Adrenal gland (tissue), 9 donors: ENCODE measurements at regions not wholly inside any gene's neighbourhood (a gene's known extent, or its start where the extent isn't known, plus 50 kb on each side); places are given as distances from the start of the nearest gene placed in this dataset.

Experiments
- DNase-seq, 7 donors: peaks; one replicate each; pipeline ENCODE4 v3.0.0-alpha.2; 2019 to 2020
- H3K27ac ChIP-seq, 5 donors: fragments of 200-600 bp; sonication (generic) in 4 of 5; 1 replicate in 3 of 5; 2 replicates in 2 of 5; pipeline versions ENCODE4 v1.5.1 to v1.8.0; 2016 to 2020; ENCODE audit warnings: mild to moderate bottlenecking in 1 of 5
- H3K27me3 ChIP-seq: fragments of 200-600 bp; 2 replicates; pipeline ENCODE4 v1.8.0; 2021
- H3K36me3 ChIP-seq, 2 donors: fragments of 200-600 bp; replicated peaks in 1 of 2; 1 replicate in 1 of 2; 2 replicates in 1 of 2; pipeline versions ENCODE4 v1.5.1 to v1.8.0; 2018 to 2022
- H3K4me1 ChIP-seq, 2 donors: fragments of 200-600 bp; replicated peaks in 1 of 2; 1 replicate in 1 of 2; 2 replicates in 1 of 2; pipeline versions ENCODE4 v1.5.1 to v1.8.0; 2018 to 2021
- H3K4me3 ChIP-seq, 4 donors: fragments of 200-600 bp; sonication (generic) in 3 of 4; one replicate each; pipeline ENCODE4 v1.5.1; 2016 to 2018
- H3K9me3 ChIP-seq, 3 donors: fragments of 200-600 bp; sonication (generic) in 1 of 3; replicated peaks in 1 of 3; 1 replicate in 2 of 3; 2 replicates in 1 of 3; pipeline versions ENCODE4 v1.5.1 to v1.8.0; 2016 to 2021
- POLR2A ChIP-seq, 2 donors: fragments of 450-650 bp; IDR thresholded peaks; one replicate each; pipeline ENCODE4 v1.6.1; 2017; ENCODE audit warnings: antibody characterized with exemption in 2 of 2, mild to moderate bottlenecking in 2 of 2, moderate library complexity in 1 of 2
- WGBS, 4 donors: extraction: QIAGEN DNeasy Blood & Tissue Kit in 2 of 4; methylation state at CpG; one replicate each; pipeline versions ENCODE4 v1.1.5 to v1.1.7; 2013 to 2017; 5-methylcytosine and 5-hydroxymethylcytosine counted together
- intact Hi-C, 2 donors: fragments of 100-400 bp; cut with DNase I; formaldehyde crosslinking; loops; one replicate each; pipeline versions ENCODE4 v1.14.1 to v1.15.0; 2022 to 2023
- TF ChIP-seq, protein P1 (sequence below), 6 experiments: fragments of 450-650 bp in 4 of 6; fragments of 200-600 bp in 2 of 6; sonication (generic) in 1 of 6; IDR thresholded peaks; 1 replicate in 5 of 6; 2 replicates in 1 of 6; pipeline versions ENCODE4 v1.5.1 to v1.8.0; 2016 to 2021; ENCODE audit warnings: antibody characterized with exemption in 6 of 6, mild to moderate bottlenecking in 2 of 6, moderate library complexity in 1 of 6
- donor health status: healthy with polysubstance abuse.
- donor health status: Bipolar disorder and iron deficiency.
- donor health status: DM: yes; HTN: yes; CAD: no.
- donor health status: DM: no; HTN: no; CAD: no.
- donor health status: DM: no; HTN: no; CAD: no.

DNA sequence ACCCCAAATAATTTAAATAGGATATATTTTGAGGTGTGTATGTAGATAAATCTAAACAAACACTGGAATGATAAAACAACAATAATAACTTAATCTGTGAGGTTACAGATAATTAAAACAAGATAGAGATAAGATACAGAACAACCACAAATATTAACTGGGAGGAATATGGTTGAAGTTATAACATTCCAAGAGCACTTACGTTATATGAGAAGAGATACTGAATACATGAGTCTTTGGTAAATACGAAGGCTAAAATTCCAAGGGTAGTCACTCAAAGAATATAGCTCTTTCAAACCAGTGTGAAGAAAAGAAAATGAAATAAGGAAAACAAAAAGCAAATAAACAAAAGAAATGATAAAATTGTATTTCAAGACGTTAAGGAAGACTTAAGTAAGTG lies 76.0 kb upstream of the MYO3A start:
- no peak overlapping the region for H3K4me3 ChIP-seq
- no peaks in the 10 kb centered on the region for H3K4me1 ChIP-seq
- TF ChIP-seq, protein P1, sequence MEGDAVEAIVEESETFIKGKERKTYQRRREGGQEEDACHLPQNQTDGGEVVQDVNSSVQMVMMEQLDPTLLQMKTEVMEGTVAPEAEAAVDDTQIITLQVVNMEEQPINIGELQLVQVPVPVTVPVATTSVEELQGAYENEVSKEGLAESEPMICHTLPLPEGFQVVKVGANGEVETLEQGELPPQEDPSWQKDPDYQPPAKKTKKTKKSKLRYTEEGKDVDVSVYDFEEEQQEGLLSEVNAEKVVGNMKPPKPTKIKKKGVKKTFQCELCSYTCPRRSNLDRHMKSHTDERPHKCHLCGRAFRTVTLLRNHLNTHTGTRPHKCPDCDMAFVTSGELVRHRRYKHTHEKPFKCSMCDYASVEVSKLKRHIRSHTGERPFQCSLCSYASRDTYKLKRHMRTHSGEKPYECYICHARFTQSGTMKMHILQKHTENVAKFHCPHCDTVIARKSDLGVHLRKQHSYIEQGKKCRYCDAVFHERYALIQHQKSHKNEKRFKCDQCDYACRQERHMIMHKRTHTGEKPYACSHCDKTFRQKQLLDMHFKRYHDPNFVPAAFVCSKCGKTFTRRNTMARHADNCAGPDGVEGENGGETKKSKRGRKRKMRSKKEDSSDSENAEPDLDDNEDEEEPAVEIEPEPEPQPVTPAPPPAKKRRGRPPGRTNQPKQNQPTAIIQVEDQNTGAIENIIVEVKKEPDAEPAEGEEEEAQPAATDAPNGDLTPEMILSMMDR (IDR thresholded peaks at IDR 0.05): no peak
- no peak for TF ChIP-seq POLR2A (IDR thresholded peaks at IDR 0.05)
- 64 to 78% (median 72%) methylated on average over 3 of the region's 3 CpGs for WGBS, 4 donors
- no peaks in the 10 kb centered on the region for H3K27me3 ChIP-seq
- intact Hi-C loops: no loop called here
- no peak overlapping the region for H3K27ac ChIP-seq
- H3K36me3 ChIP-seq: no peaks in the 10 kb centered on the region
- no peaks in the 10 kb centered on the region for H3K9me3 ChIP-seq
- DNase-seq: no peak

DNA sequence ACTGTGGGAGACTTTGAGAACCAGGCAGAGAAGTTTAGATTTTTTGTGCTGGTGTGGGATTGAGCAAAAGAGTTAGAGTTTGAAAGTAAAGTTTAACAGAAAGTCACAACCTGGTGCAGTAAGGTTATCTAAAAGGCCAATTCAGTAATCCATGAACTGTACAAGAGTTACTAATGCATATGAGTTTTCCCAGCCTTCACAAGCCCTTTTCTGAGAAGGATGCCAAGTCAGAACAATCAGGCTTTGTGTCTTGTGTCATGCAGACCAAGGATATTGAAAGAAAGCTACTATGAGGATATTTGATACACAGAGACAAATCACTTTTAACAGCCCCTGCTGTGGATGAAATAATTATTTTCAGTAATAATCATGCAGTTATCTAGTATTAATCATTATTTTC lies 68.8 kb upstream of the MYO3A start:
- Histone ChIP-seq H3K4me3 (no peak overlapping the region), H3K36me3 (no peaks in the 10 kb centered on the region), H3K27ac (no peak overlapping the region), H3K27me3 (no peaks in the 10 kb centered on the region), H3K9me3 (no peaks in the 10 kb centered on the region), H3K4me1 (no peaks in the 10 kb centered on the region)
- TF ChIP-seq POLR2A (IDR thresholded peaks at IDR 0.05): no peak
- TF ChIP-seq, protein P1 (IDR thresholded peaks at IDR 0.05): no peak
- DNase-seq: no peak
- intact Hi-C loops: no loop called here

DNA sequence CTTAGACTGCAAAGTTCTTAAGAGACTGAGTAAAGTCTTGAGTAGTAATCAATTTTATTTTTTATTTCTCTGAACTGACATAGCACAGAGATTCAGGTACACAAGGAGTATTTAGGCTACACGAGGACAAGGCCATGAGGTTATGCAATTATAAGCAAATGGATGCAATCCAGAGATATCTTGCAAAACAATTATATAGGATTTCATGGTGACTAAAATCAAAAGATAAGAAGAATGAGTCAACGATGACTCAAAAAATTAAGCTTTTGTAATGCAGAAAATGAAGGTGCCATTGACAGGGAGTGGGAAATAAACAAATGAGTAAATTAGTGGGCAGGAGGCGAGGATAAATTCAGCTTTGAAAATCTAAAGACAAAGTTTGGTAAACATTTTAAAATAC lies 66.7 kb upstream of the MYO3A start:
- TF ChIP-seq, protein P1 (IDR thresholded peaks at IDR 0.05): no peak
- no peak for TF ChIP-seq POLR2A (IDR thresholded peaks at IDR 0.05)
- DNase-seq: no peak
- no peaks in the 10 kb centered on the region for H3K27me3 ChIP-seq
- H3K9me3 ChIP-seq: no peaks in the 10 kb centered on the region
- H3K27ac ChIP-seq: no peak overlapping the region
- intact Hi-C loops: no loop called here
- no peaks in the 10 kb centered on the region for H3K36me3 ChIP-seq
- H3K4me1 ChIP-seq: no peaks in the 10 kb centered on the region
- 38 to 55% (median 48%) methylated on average over 3 of the region's 3 CpGs for WGBS, 4 donors
- H3K4me3 ChIP-seq: no peak overlapping the region

DNA sequence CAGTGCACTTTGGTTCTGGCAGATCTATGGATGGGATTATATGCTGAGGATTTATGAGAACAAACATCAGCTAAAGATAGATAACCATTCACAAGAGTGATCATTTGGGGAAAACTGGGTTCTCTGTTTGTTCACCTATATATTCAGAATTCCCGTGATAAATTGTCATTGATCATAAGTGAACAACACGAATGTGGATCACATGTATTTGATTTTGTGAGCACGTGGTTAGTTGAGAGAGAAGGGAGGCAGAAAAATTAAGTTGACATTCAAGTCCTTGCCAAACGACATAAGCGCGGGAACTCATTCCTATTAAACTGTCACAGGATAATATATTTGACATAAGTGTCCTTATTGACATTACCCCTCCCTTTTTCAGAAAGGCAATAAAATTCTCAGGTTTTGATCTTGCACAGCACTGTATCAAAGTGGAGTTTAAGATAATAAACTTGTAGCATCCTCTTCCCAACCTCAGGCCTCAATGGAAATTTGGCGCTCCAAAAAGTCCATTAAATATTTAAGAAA lies 64.9 kb upstream of the MYO3A start:
- TF ChIP-seq, protein P1 (IDR thresholded peaks at IDR 0.05): no peak
- no peak for TF ChIP-seq POLR2A (IDR thresholded peaks at IDR 0.05)
- Histone ChIP-seq H3K4me3 (no peak overlapping the region), H3K27ac (no peak overlapping the region), H3K27me3 (no peaks in the 10 kb centered on the region), H3K4me1 (no peaks in the 10 kb centered on the region), H3K36me3 (no peaks in the 10 kb centered on the region), H3K9me3 (no peaks in the 10 kb centered on the region)
- 78 to 85% (median 81%) methylated on average over 7 of the region's 7 CpGs for WGBS, 4 donors
- no peak for DNase-seq
- intact Hi-C loops: no loop called here
